ENCODE measurements at regions not wholly inside any gene's neighbourhood (a gene's known extent, or its start where the extent isn't known, plus 50 kb on each side); places are given as distances from the start of the nearest gene placed in this dataset.

DNA sequence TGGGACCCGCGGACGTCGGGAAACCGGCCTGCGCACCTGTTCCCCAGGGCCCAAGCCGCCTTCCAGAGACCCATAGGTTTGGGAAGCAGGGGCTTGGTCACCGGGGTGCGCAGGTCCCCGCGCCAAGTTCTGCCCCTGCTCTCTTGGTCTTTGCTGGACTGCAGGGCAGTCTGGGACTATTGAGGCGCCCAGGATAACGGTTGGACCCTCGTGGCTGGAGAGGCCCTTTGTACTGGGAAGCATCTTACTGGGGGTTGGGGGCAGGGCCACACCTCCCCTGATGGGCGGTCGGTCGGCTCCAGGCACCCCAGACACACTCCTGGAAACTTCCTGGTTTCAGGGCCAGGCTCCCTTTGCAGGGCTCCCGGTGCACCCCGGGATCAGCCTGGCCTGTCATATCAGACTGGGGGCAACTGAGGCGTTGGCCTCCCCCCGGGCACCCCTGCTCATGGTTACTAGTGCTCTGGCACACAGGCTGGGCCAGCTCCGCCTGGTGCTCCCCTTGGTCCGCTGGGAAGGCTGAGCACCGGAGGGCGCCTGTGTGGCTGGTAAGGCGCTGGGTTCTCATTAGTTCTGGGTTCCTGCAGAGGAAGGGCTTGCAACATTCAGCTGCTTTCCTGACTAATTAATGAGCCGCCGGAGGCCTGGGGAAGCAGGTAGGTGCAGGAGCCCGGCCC lies 1250.5 kb downstream of the BRD1 start:
- TF ChIP-seq, protein P1, sequence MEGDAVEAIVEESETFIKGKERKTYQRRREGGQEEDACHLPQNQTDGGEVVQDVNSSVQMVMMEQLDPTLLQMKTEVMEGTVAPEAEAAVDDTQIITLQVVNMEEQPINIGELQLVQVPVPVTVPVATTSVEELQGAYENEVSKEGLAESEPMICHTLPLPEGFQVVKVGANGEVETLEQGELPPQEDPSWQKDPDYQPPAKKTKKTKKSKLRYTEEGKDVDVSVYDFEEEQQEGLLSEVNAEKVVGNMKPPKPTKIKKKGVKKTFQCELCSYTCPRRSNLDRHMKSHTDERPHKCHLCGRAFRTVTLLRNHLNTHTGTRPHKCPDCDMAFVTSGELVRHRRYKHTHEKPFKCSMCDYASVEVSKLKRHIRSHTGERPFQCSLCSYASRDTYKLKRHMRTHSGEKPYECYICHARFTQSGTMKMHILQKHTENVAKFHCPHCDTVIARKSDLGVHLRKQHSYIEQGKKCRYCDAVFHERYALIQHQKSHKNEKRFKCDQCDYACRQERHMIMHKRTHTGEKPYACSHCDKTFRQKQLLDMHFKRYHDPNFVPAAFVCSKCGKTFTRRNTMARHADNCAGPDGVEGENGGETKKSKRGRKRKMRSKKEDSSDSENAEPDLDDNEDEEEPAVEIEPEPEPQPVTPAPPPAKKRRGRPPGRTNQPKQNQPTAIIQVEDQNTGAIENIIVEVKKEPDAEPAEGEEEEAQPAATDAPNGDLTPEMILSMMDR (IDR thresholded peaks at IDR 0.05): peak in 1 of 4 experiments; percentile 2
- TF ChIP-seq EP300 (IDR thresholded peaks at IDR 0.05): no peak
- no peak for TF ChIP-seq POLR2AphosphoS5 (IDR thresholded peaks at IDR 0.05)
